RCC 7860 (cell line): ENCODE measurements at regions not wholly inside any gene's neighbourhood (a gene's known extent, or its start where the extent isn't known, plus 50 kb on each side); places are given as distances from the start of the nearest gene placed in this dataset.

ENCODE experiments used
- DNase-seq: peaks from one replicate; pipeline ENCODE4 v3.0.0-alpha.2; 2015; ENCODE audit warnings: low spot score
- FAIRE-seq: peaks from 2 replicates; lab custom pipeline; 2012; peaks lifted over from hg19 to GRCh38; lab: Jason Lieb, UNC

- DNase-seq (no peak), FAIRE-seq (no peak)
These were observed 53.3 kb upstream of the STT3B start for GRCh38 chr3:31479431-31479830.

- no peak for FAIRE-seq
- no peak for DNase-seq
These were observed 51.0 kb upstream of the STT3B start for GRCh38 chr3:31481697-31482096.

GRCh38 chr3:31482493-31483200 is 50.1 kb upstream of the STT3B start:
- FAIRE-seq (no peak), DNase-seq (no peak)
